C4-2B (cell line): ENCODE measurements at regions not wholly inside any gene's neighbourhood (a gene's known extent, or its start where the extent isn't known, plus 50 kb on each side); places are given as distances from the start of the nearest gene placed in this dataset.

Experiments
- CTCF ChIP-seq: fragments of 450-650 bp; conservative IDR thresholded peaks from 2 replicates; pipeline ENCODE4 v1.5.1; 2017; ENCODE audit warnings: mild to moderate bottlenecking
- ZFX ChIP-seq: fragments of 450-650 bp; IDR thresholded peaks from 2 replicates; pipeline ENCODE4 v1.6.1; 2017

- TF ChIP-seq CTCF (no peak), ZFX (no peak)
These were observed 293.8 kb upstream of the NFE2L3 start for GRCh38 chr7:25858200-25858524.
